H1 (cell line): ENCODE measurements at regions not wholly inside any gene's neighbourhood (a gene's known extent, or its start where the extent isn't known, plus 50 kb on each side); places are given as distances from the start of the nearest gene placed in this dataset.
A peak's percentile ranks its signal among the peaks of the same experiment; 100 is the strongest.

Experiments used
- CTCF ChIA-PET: fragments of 300-600 bp; sonication (Branson Sonifier 250); formaldehyde crosslinking; loops from one replicate; lab custom pipeline; 2021; ENCODE audit not compliant: partially characterized antibody; lab: Charles Lee
- POLR2A ChIA-PET: fragments of 300-600 bp; sonication (Branson Sonifier 250); formaldehyde crosslinking; loops from one replicate; lab custom pipeline; 2021; ENCODE audit warnings: inconsistent platforms; ENCODE audit not compliant: partially characterized antibody; lab: Charles Lee
- DNase-seq, 2 experiments: peaks; one replicate each; pipeline versions ENCODE4 v3.0.0 to v3.0.0-alpha.2; 2010 to 2022; ENCODE audit warnings: low spot score in 2 of 2, low read depth in 1 of 2, mixed read lengths in 1 of 2
- FAIRE-seq: peaks from 2 replicates; lab custom pipeline; 2011; peaks lifted over from hg19 to GRCh38; lab: Jason Lieb, UNC
- H2AFZ ChIP-seq: 2 replicates; pipeline ENCODE4 v1.8.1; 2012; ENCODE audit warnings: low read length, inconsistent platforms
- H2AK5ac ChIP-seq: 2 replicates; pipeline ENCODE4 v1.6.1; 2013; ENCODE audit warnings: low read depth, low read length
- H2BK120ac ChIP-seq: replicated peaks from 2 replicates; pipeline ENCODE3; 2013; ENCODE audit warnings: low read depth, low read length, inconsistent platforms
- H2BK12ac ChIP-seq: 2 replicates; pipeline ENCODE4 v1.6.1; 2013; ENCODE audit warnings: low read depth, low read length
- H2BK15ac ChIP-seq: 2 replicates; pipeline ENCODE4 v1.6.1; 2013; ENCODE audit warnings: low read length
- H2BK20ac ChIP-seq: 2 replicates; pipeline ENCODE4 v1.6.1; 2013; ENCODE audit warnings: low read length
- H2BK5ac ChIP-seq: 2 replicates; pipeline ENCODE4 v1.6.1; 2013; ENCODE audit warnings: low read depth, low read length
- H3K14ac ChIP-seq: 2 replicates; pipeline ENCODE4 v1.6.1; 2013; ENCODE audit warnings: inconsistent platforms; ENCODE audit not compliant: insufficient read length
- H3K18ac ChIP-seq: 2 replicates; pipeline ENCODE4 v1.6.1; 2013; ENCODE audit warnings: low read length; ENCODE audit errors: extremely low read depth
- H3K23ac ChIP-seq: 2 replicates; pipeline ENCODE4 v1.6.1; 2013; ENCODE audit warnings: inconsistent platforms; ENCODE audit not compliant: insufficient read length
- H3K23me2 ChIP-seq: 2 replicates; pipeline ENCODE4 v1.6.1; 2013; ENCODE audit warnings: low read depth, low read length
- H3K27ac ChIP-seq: 2 replicates; pipeline ENCODE4 v1.6.1; 2011; ENCODE audit warnings: low read depth, low read length, inconsistent platforms
- H3K27me3 ChIP-seq, 4 experiments: replicated peaks in 1 of 4; 1 replicate in 1 of 4; 2 replicates in 3 of 4; pipeline versions ENCODE4 v1.6.1 to v1.8.1; 2011 to 2013; ENCODE audit warnings: low read length in 3 of 4, mild to moderate bottlenecking in 3 of 4, inconsistent platforms in 2 of 4, mixed read lengths in 2 of 4, moderate library complexity in 1 of 4; ENCODE audit not compliant: control insufficient read depth in 3 of 4, insufficient read depth in 3 of 4; ENCODE audit errors: extremely low read depth in 1 of 4
- H3K36me3 ChIP-seq, 4 experiments: 2 replicates each; pipeline versions ENCODE4 v1.6.1 to v1.8.1; 2011 to 2013; ENCODE audit warnings: mild to moderate bottlenecking in 4 of 4, low read length in 3 of 4, moderate library complexity in 2 of 4, control low read depth in 1 of 4, inconsistent platforms in 1 of 4; ENCODE audit not compliant: insufficient read depth in 4 of 4, control insufficient read depth in 2 of 4
- H3K4ac ChIP-seq: replicated peaks from 2 replicates; pipeline ENCODE3; 2013; ENCODE audit warnings: low read length, low read depth, mixed read lengths, inconsistent platforms; ENCODE audit not compliant: insufficient read length
- H3K4me1 ChIP-seq, 4 experiments: replicated peaks in 1 of 4; 1 replicate in 1 of 4; 2 replicates in 3 of 4; pipeline versions ENCODE4 v1.6.1 to v1.8.1; 2011 to 2013; ENCODE audit warnings: low read length in 3 of 4, inconsistent platforms in 2 of 4, mixed read lengths in 1 of 4; ENCODE audit not compliant: insufficient read depth in 4 of 4, control insufficient read depth in 3 of 4
- H3K4me2 ChIP-seq, 2 experiments: 2 replicates each; pipeline versions ENCODE4 v1.6.1 to v1.8.1; 2011 to 2013; ENCODE audit warnings: low read depth in 2 of 2, low read length in 2 of 2, control low read depth in 1 of 2, inconsistent platforms in 1 of 2, mild to moderate bottlenecking in 1 of 2; ENCODE audit not compliant: insufficient read depth in 1 of 2
- H3K4me3 ChIP-seq, 4 experiments: fragments of 200-600, 300-600 bp in 1 of 4; sonication (generic), shearing (Covaris generic), sonication (Bioruptor Twin) in 1 of 4; 2 replicates each; pipeline versions ENCODE4 v1.5.1 to v1.8.1; 2011 to 2016; ENCODE audit warnings: low read length in 4 of 4, low read depth in 3 of 4, control low read depth in 2 of 4, inconsistent platforms in 2 of 4, mild to moderate bottlenecking in 2 of 4, mixed read lengths in 1 of 4, moderate library complexity in 1 of 4; ENCODE audit not compliant: insufficient read depth in 2 of 4; ENCODE audit errors: extremely low read depth in 1 of 4
- H3K56ac ChIP-seq: replicated peaks from 2 replicates; pipeline ENCODE3; 2013; ENCODE audit warnings: low read depth, mild to moderate bottlenecking, mixed read lengths, low read length, inconsistent platforms; ENCODE audit not compliant: insufficient read length
- H3K79me1 ChIP-seq: 2 replicates; pipeline ENCODE4 v1.6.1; 2013; ENCODE audit warnings: low read depth, low read length, control low read depth
- H3K79me2 ChIP-seq, 2 experiments: 2 replicates each; pipeline versions ENCODE4 v1.6.1 to v1.8.1; 2012 to 2013; ENCODE audit warnings: low read length in 2 of 2, mild to moderate bottlenecking in 2 of 2, inconsistent platforms in 1 of 2; ENCODE audit not compliant: insufficient read depth in 2 of 2, control insufficient read depth in 1 of 2
- H3K9ac ChIP-seq, 4 experiments: replicated peaks in 1 of 4; 1 replicate in 1 of 4; 2 replicates in 3 of 4; pipeline versions ENCODE4 v1.6.1 to v1.8.1; 2011 to 2013; ENCODE audit warnings: low read depth in 3 of 4, low read length in 3 of 4, control low read depth in 2 of 4, mild to moderate bottlenecking in 2 of 4, moderate library complexity in 2 of 4, inconsistent platforms in 1 of 4; ENCODE audit errors: extremely low read depth in 1 of 4
- H3K9me3 ChIP-seq, 2 experiments: 2 replicates each; pipeline versions ENCODE4 v1.6.1 to v1.8.1; 2012 to 2013; ENCODE audit warnings: mild to moderate bottlenecking in 2 of 2, moderate library complexity in 2 of 2, control low read depth in 1 of 2, inconsistent platforms in 1 of 2, low read depth in 1 of 2, low read length in 1 of 2, mixed read lengths in 1 of 2; ENCODE audit not compliant: insufficient read depth in 2 of 2
- H4K20me1 ChIP-seq, 2 experiments: replicated peaks in 1 of 2; 2 replicates each; pipeline versions ENCODE3 to v1.8.1; 2011 to 2013; ENCODE audit warnings: inconsistent platforms in 2 of 2, low read length in 2 of 2, mild to moderate bottlenecking in 1 of 2; ENCODE audit not compliant: insufficient read depth in 2 of 2, control insufficient read depth in 1 of 2
- H4K5ac ChIP-seq: 2 replicates; pipeline ENCODE4 v1.6.1; 2013; ENCODE audit warnings: low read length, low read depth, mixed read lengths, inconsistent platforms; ENCODE audit not compliant: insufficient read length
- H4K8ac ChIP-seq: 2 replicates; pipeline ENCODE4 v1.8.0; 2013; ENCODE audit warnings: mild to moderate bottlenecking, moderate library complexity, low read length, inconsistent platforms; ENCODE audit not compliant: insufficient read depth; ENCODE audit errors: extremely low read depth
- H4K91ac ChIP-seq: replicated peaks from 2 replicates; pipeline ENCODE3; 2013; ENCODE audit warnings: low read length, mixed read lengths, inconsistent platforms; ENCODE audit not compliant: insufficient read length
- BRCA1 ChIP-seq: IDR thresholded peaks from 2 replicates; pipeline ENCODE4 v1.6.1; 2012; ENCODE audit warnings: low read depth, low read length, improper control_type of control experiment
- GTF2F1 ChIP-seq: IDR thresholded peaks from 2 replicates; pipeline ENCODE4 v1.6.1; 2012; ENCODE audit warnings: low read depth, low read length, improper control_type of control experiment, borderline replicate concordance
- HDAC6 ChIP-seq: IDR thresholded peaks from one replicate; pipeline ENCODE4 v1.7.1; 2012; ENCODE audit warnings: low read depth, mild to moderate bottlenecking, inconsistent platforms, low read length, moderate library complexity
- KDM4A ChIP-seq: IDR thresholded peaks from one replicate; pipeline ENCODE4 v1.7.1; 2012; ENCODE audit warnings: low read depth, mild to moderate bottlenecking, moderate library complexity, low read length, inconsistent platforms; ENCODE audit not compliant: severe bottlenecking
- POLR2A ChIP-seq, 2 experiments: IDR thresholded peaks; 1 replicate in 1 of 2; 2 replicates in 1 of 2; pipeline ENCODE4 v1.6.1; 2011; ENCODE audit warnings: low read depth in 2 of 2, low read length in 2 of 2, mild to moderate bottlenecking in 2 of 2; ENCODE audit errors: control extremely low read depth in 1 of 2
- SIN3A ChIP-seq, 2 experiments: IDR thresholded peaks in 1 of 2; conservative IDR thresholded peaks in 1 of 2; 2 replicates each; pipeline ENCODE4 v1.6.1; 2011 to 2012; ENCODE audit warnings: low read length in 2 of 2, improper control_type of control experiment in 1 of 2, low read depth in 1 of 2, mild to moderate bottlenecking in 1 of 2
- WGBS, 2 experiments: shearing (Covaris generic) in 1 of 2; methylation state at CpG; one replicate each; pipeline versions ENCODE4 v1.1.6 to v1.1.7; 2013 to 2015; ENCODE audit warnings: low lambda C conversion rate in 2 of 2, mixed read lengths in 2 of 2, inconsistent platforms in 1 of 2, low coverage in 1 of 2, missing lambda C conversion rate in 1 of 2; ENCODE audit not compliant: insufficient replicate concordance in 2 of 2, insufficient coverage in 1 of 2, insufficient read length in 1 of 2; ENCODE audit errors: extremely low coverage in 1 of 2, missing lambda C conversion rate in 1 of 2; 5-methylcytosine and 5-hydroxymethylcytosine counted together
- TF ChIP-seq, protein P1 (sequence below): IDR thresholded peaks from 2 replicates; pipeline ENCODE4 v1.6.1; 2012; ENCODE audit warnings: inconsistent platforms

DNA sequence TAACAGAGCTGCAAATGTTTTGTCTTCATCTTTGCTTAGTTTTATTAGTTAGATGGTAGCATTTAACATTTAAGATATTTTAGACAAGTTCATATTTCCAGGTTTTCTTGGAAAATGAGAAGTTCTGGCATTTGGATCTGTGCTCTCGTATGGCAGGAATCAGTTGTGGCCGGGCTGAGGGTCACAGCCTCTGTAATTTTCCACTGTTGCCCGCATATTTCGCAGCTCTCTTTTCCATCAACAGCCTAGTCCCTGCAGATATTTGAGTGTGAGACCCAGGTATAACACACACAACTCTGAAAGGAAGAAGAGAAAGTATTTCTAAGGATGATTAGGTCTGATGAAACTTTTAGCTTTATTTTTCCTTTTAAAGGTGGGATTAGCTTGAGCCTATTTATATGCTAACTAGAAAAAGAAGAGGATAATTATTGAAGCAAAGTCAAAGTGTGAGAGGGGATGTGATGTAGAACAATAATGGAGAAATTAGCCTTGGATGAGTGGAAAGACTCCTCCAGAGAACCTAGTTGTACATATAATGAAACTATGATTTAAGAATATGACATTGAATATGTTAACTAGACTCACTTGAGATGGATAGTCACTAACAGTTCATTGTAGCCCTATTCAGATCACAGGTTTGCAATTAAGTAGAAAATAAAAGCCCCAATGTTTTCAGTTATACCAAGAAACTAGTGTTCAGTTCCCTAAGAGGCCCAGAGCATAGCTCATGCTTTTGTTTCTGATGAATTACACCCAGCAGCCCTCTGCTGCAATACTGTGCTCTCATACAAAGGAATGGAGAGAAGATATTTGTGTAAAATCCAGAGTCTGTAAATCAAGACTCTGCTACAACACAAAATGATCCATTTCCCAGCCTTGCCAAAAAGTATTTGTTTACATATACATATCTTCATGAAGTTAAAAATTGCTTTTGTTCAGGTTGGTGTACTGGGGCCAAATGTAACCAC, 158.4 kb downstream of the C12orf50 start:
- H3K14ac ChIP-seq, result no peak overlapping the region
- no peak for DNase-seq
- H4K8ac ChIP-seq, result no peak overlapping the region
- H4K91ac ChIP-seq, result no peak overlapping the region
- H2AFZ ChIP-seq, result peak overlapping the region; percentile 77; the same call in 1 of the 2 replicates
- H3K36me3 ChIP-seq, result no peaks in the 10 kb centered on the region
- no peak overlapping the region for H3K23ac ChIP-seq
- no peak overlapping the region for H2AK5ac ChIP-seq
- WGBS, 2 experiments, result 76% methylated on average over 4 of the region's 4 CpGs; no CpG with 5 or more reads in 1 of the 2 experiments
- H3K9ac ChIP-seq, result no peak overlapping the region
- no peaks in the 10 kb centered on the region for H3K79me1 ChIP-seq
- ChIA-PET POLR2A (no interaction called here), CTCF (interaction anchor here (0.8 to 1.3 kb wide), 4 partner anchors 23 to 956 kb away, joined by 3 to 6 read pairs (median 3); no protein-coding TSS in a partner anchor)
- no peak overlapping the region for H2BK5ac ChIP-seq
- H3K79me2 ChIP-seq, result no peaks in the 10 kb centered on the region
- no peak overlapping the region for H2BK120ac ChIP-seq
- H3K4me2 ChIP-seq, result no peak overlapping the region; a peak in 1 of 4 replicates
- no peak overlapping the region for H2BK12ac ChIP-seq
- H3K4me3 ChIP-seq, result no peak overlapping the region
- H2BK15ac ChIP-seq, result no peak overlapping the region
- H3K4me1 ChIP-seq, result peaks cover 0 to 6% (median 1%) of the 10 kb centered on the region in 4 experiments; a peak in 1 of 7 replicates
- no peaks in the 10 kb centered on the region for H3K27me3 ChIP-seq
- no peaks in the 10 kb centered on the region for H3K9me3 ChIP-seq
- no peaks in the 10 kb centered on the region for H3K23me2 ChIP-seq
- no peak for FAIRE-seq
- H3K4ac ChIP-seq, result no peak overlapping the region
- no peak overlapping the region for H3K18ac ChIP-seq
- H4K20me1 ChIP-seq, result no peaks in the 10 kb centered on the region
- no peak overlapping the region for H3K56ac ChIP-seq
- no peak overlapping the region for H3K27ac ChIP-seq
- no peak overlapping the region for H2BK20ac ChIP-seq
- no peak overlapping the region for H4K5ac ChIP-seq
- TF ChIP-seq BRCA1 (no peak), SIN3A (conservative IDR thresholded peaks at IDR 0.05 in 1 of 2, IDR thresholded peaks at IDR 0.05 in 1 of 2; ENCODE audit: low read depth in 1 of 2, low read length in 2 of 2) (no peak), KDM4A (no peak), POLR2A (IDR thresholded peaks at IDR 0.05; ENCODE audit: control extremely low read depth in 1 of 2, low read depth in 2 of 2, low read length in 2 of 2) (no peak), HDAC6 (no peak), GTF2F1 (no peak)
- TF ChIP-seq, protein P1, sequence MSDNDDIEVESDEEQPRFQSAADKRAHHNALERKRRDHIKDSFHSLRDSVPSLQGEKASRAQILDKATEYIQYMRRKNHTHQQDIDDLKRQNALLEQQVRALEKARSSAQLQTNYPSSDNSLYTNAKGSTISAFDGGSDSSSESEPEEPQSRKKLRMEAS, result no peak
